ENCODE measurements at regions not wholly inside any gene's neighbourhood (a gene's known extent, or its start where the extent isn't known, plus 50 kb on each side); places are given as distances from the start of the nearest gene placed in this dataset.

DNA sequence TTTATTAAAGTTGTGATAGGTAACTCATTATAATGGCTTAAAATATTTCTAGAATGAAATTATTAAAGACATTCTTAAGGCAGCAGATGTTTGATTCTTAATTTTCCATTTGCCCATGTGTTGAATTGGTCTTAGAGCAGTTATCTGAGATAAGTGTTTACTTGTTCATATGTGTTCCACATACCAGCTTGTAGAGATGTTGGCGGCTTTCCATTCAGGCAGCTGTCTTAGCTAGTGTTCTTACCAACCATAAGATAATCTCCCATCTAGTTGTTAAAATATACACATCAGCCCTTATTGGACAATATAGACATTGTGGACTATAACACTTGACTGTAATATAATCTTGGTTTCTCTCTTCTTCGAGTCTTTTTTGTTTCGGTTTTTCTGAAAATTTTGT, 1372.9 kb upstream of the ADGRL2 start:
- no peaks in the 10 kb centered on the region for H3F3A ChIP-seq (ENCODE audit: insufficient read depth, low read length, poor library complexity, severe bottlenecking)

GRCh38 chr1:80424249-80424648, 1376.5 kb upstream of the ADGRL2 start:
- Histone ChIP-seq H3K9me3 (ENCODE audit: low read length) (no peaks in the 10 kb centered on the region), H3K9me2 (ENCODE audit: insufficient read depth, low read length) (no peaks in the 10 kb centered on the region), H3K79me2 (replicated peaks; ENCODE audit: insufficient read depth, low read length) (no peaks in the 10 kb centered on the region), H4K20me1 (ENCODE audit: insufficient read depth) (no peaks in the 10 kb centered on the region), H3F3A (ENCODE audit: insufficient read depth, low read length, poor library complexity, severe bottlenecking) (no peaks in the 10 kb centered on the region), H3K4me2 (ENCODE audit: low read length) (no peak overlapping the region), H3K27me3 (ENCODE audit: insufficient read depth, low read depth, low read length) (no peaks in the 10 kb centered on the region), H3K4me3 (ENCODE audit: low read length) (no peak overlapping the region), H2AFZ (ENCODE audit: low read depth, low read length) (no peak overlapping the region), H3K9ac (ENCODE audit: low read length) (no peak overlapping the region), H3K27ac (ENCODE audit: low read length) (no peak overlapping the region), H3K36me3 (ENCODE audit: insufficient read depth, low read length) (no peaks in the 10 kb centered on the region)
- no peak for TF ChIP-seq EP300 (conservative IDR thresholded peaks at IDR 0.05; ENCODE audit: poor library complexity, severe bottlenecking)
- TF ChIP-seq TAF1 (IDR thresholded peaks at IDR 0.05; ENCODE audit: low read depth): no peak
- no peak for TF ChIP-seq EZH2 (IDR thresholded peaks at IDR 0.05; ENCODE audit: borderline replicate concordance, insufficient read depth, low read length, poor library complexity, severe bottlenecking)
- no peak for TF ChIP-seq SMC3 (conservative IDR thresholded peaks at IDR 0.05; ENCODE audit: poor library complexity)
- TF ChIP-seq REST (IDR thresholded peaks at IDR 0.05; ENCODE audit: borderline replicate concordance): no peak
- no peak for TF ChIP-seq POLR2AphosphoS5 (IDR thresholded peaks at IDR 0.05)
- TF ChIP-seq MXI1 (conservative IDR thresholded peaks at IDR 0.05; ENCODE audit: poor library complexity, severe bottlenecking): no peak
- TF ChIP-seq RAD21 (conservative IDR thresholded peaks at IDR 0.05): no peak

More for the DNA sequence above, 1372.9 kb upstream of the ADGRL2 start:
- no peak overlapping the region for H3K9ac ChIP-seq (ENCODE audit: low read length)
- no peak overlapping the region for H3K4me2 ChIP-seq (ENCODE audit: low read length)
- no peak overlapping the region for H3K27ac ChIP-seq (ENCODE audit: low read length)
- no peak for TF ChIP-seq SMC3 (conservative IDR thresholded peaks at IDR 0.05; ENCODE audit: poor library complexity)
- no peak for TF ChIP-seq MXI1 (conservative IDR thresholded peaks at IDR 0.05; ENCODE audit: poor library complexity, severe bottlenecking)
- no peak for TF ChIP-seq EP300 (conservative IDR thresholded peaks at IDR 0.05; ENCODE audit: poor library complexity, severe bottlenecking)
- no peak for TF ChIP-seq RAD21 (conservative IDR thresholded peaks at IDR 0.05)
- no peak for TF ChIP-seq CTCF (IDR thresholded peaks at IDR 0.05; ENCODE audit: poor library complexity, severe bottlenecking)
- TF ChIP-seq TAF1 (IDR thresholded peaks at IDR 0.05; ENCODE audit: low read depth): no peak
- TF ChIP-seq EZH2 (IDR thresholded peaks at IDR 0.05; ENCODE audit: borderline replicate concordance, insufficient read depth, low read length, poor library complexity, severe bottlenecking): no peak
- no peak for TF ChIP-seq REST (IDR thresholded peaks at IDR 0.05; ENCODE audit: borderline replicate concordance)
- H3K36me3 ChIP-seq (ENCODE audit: insufficient read depth, low read length): no peaks in the 10 kb centered on the region
- no peak overlapping the region for H3K4me3 ChIP-seq (ENCODE audit: low read length)
- no peaks in the 10 kb centered on the region for H3K27me3 ChIP-seq (ENCODE audit: insufficient read depth, low read depth, low read length)
- no peaks in the 10 kb centered on the region for H3K9me3 ChIP-seq (ENCODE audit: low read length)
- H3K9me2 ChIP-seq (ENCODE audit: insufficient read depth, low read length): no peaks in the 10 kb centered on the region
- no peaks in the 10 kb centered on the region for H3K79me2 ChIP-seq (replicated peaks; ENCODE audit: insufficient read depth, low read length)
- no peaks in the 10 kb centered on the region for H4K20me1 ChIP-seq (ENCODE audit: insufficient read depth)
- H2AFZ ChIP-seq (ENCODE audit: low read depth, low read length): no peak overlapping the region

Data from neural cell (in vitro differentiated cells).